GDM1 (cell line): ENCODE measurements at regions not wholly inside any gene's neighbourhood (a gene's known extent, or its start where the extent isn't known, plus 50 kb on each side); places are given as distances from the start of the nearest gene placed in this dataset.
"Not testable (repeated sequence)": the region's sequence is repeated elsewhere in the genome, so short reads cannot be mapped to it uniquely, and the experiment has no call there.

ENCODE experiments used
- DNase-seq: peaks from one replicate; lab custom pipeline; 2025; lab: John Stamatoyannopoulos, UW

DNA sequence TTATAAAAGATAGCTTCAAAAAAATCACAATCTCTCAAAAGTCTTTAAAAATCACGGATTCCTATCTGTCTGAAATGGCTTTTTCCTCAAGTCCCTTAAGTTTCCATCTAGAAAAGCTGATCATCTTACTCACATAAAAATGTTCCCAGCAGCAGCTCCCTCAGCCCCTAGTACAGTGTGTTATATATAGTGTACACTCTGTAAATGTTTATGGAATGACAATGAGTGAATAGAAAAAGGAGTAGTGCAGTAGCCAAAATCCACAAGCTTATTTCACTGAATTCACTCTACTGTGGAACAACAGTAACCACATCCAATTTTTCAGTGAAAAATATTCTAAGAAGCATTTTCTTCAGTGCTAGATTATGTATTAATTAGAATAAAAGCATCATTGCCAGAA is 609.4 kb downstream of the DTWD2 start:
- DNase-seq: no peak

DNA sequence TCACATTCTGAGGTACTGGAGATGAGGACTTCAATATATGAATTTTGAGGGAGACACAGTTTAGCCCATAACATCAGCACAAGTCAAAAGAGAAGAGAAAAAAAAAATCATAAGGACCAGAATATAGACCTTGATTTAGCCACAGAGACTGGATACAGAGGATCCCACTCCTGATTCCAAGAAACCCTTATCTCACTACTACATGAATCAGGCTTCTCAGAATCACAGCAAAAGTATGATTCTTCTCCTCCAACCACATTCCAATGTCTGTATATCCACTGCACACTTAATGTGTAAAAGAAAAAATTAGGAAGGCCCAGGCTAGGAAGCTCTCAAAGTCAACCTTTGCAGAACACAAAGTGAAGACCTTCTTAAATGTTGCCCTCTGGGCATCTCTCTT is 610.9 kb downstream of the DTWD2 start:
- DNase-seq: no peak

DNA sequence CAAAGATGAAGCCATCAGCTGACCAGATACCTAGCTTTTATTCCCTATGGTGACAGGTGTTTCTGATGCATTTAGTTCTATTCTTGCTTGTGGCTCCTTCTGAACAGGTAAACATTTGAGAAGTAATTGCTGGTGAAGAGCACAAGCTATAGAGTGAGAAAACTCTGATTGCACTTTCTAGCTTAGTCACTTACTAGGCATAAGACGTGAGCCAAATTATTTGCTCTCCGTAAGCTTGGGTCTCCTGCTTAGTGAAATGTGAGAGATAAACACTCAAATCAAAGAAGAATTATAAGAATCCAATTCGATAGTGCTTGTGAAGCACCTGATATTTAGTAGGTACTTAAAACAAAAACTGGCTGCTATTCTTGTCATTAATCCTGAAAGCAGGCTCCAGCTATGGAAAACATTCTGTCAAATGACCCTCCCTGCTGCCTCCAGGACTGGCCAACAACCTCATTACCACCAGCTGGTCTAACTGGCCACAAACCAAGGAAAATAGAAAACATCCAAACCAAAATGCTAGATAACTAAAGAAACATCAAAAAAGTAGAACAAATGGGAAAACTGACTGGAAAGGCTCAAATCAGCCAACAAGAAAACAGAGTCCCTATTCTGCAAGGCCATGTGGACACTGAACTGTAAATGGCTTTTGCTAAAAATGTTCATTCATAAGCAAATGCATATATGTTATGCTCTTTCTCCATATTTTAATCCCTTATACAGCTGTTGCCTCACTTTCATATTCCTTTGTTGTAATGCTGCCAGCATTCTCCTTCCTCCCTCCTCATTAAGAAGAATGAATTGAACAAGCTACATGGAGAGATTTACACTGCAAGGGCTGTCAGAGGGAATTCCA is 616.1 kb downstream of the DTWD2 start:
- no peak for DNase-seq

DNA sequence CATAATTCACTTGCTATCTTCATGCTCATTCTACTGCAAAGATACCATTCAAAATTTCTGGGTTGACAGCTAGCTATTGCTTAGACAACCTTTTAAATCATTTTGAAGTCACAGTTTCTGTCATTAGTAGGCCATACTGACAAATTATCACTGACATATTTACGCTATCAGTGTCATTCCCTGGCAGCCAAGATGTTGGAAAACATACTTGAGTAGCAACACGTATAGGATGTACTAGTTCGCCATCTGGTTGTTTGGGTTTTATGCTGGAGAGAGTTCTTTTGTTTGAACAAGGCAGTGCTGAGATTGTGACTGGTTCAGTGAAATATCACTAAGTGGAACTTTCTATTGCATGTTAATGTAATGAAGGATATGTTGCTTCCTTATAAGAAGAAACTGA is 621.9 kb downstream of the DTWD2 start:
- DNase-seq: no peak

DNA sequence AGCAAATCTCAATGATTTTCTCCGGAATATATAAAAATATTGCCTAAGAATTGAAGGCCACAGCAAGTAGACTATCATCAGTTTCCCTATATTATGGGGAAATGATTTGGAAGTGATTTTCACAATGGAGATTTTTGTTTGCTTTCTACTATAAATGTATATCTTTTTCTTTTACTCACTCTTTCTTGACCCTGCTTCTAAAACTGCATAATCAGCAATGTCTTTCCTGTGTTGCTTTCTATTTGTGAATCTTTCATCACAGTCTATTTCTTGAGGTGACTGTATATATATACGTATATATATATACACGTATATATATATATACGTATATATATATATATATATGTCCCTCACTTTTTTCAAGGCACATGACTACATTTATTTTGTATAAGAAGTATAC is 622.6 kb downstream of the DTWD2 start:
- DNase-seq: no peak

DNA sequence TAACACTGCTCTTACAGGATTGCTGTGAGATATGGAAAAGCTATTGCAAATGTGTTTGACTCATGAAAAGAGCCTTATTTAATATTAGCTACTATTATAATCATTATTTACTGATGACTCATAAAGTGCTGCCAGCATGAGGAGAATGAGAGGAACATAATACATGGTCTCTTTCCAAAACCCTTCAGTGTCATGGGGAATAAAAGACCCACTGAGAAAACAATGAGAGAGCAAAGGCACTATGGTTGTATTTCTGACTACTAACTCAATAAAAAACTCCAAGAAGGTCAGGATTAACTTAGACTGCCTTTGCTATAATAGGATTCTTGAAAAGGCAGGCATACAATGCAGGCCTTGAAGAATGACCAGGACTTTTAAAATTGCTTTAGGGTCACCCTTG is 633.5 kb downstream of the DTWD2 start:
- DNase-seq: no peak

DNA sequence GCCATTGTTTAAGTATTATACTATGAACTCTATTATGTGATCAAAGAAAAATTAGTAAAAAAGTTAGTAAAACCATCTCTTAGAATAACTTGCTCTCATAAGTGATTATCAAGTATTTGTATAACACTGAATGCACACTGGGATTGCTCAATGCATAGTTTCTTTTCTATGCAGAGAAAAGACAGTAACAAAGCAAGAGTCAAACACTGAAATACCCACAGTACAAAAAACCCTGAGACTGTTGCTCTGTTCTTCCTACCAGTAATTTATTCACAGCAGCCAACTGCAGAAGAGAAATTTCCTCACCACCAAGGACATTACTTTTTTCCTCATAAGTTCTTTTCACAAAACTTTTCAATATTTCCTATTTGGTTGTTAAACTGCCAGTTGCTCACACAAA is 634.4 kb downstream of the DTWD2 start:
- no peak for DNase-seq

DNA sequence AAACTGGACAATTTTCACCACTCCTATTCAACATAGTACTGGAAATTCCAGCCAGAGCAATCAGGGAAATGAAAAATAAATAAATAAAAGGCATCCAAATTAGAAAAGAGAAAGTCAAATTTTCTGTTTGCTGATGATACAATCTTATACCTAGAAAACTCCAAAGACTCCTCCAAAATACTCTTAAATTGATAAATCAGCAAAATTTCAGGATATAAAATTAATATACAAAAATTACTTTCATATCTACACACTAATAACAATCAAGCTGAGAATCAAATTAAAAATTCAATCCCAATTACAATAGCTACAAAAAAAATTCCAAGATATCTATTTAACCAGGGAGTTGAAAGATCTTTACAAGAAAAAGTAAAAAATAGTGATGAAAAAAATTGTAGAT is 651.9 kb downstream of the DTWD2 start:
- no peak for DNase-seq

DNA sequence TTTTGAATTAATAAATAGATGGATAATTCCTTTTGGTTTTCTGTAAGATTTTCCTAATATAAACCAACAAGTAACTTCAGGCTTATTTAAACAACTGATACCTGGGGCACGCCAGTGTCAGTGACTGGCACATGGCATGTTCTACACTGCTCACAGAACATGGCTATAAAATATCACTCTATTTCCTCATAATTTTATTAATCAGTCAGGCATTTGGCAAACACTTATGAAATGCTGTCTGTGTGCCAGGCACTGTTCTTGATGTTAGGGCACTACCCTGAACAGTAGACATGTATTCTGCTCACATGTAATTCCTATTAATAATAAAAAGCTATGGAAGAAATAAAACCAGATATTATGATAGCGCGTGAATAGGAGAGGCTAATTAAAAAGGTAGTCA is 661.0 kb downstream of the DTWD2 start:
- no peak for DNase-seq

DNA sequence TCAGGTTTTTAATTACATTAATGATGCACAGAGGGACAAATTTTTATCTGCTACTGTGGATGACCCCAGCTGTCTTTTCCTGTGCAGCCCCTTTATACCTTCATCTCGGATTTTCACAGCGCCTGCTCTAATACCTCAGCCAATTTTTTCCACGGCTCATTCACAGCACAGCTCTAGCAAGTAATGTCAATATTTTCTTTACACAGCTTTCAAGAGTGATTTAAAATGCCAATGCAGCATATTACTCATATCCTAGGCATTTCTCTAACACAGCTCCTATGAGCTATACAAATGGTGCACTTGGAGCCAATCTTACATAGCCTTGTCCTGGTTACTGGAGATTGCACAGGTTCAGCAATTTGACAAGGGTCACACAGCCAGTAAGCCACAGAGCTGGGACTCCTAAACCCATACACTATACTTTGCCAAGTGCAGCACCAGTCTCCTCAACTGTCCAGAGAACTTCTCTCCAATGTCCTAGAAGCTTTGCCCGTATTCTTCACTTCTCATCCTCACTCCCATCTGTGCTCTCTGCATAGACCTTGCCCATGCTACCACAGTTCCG is 661.8 kb downstream of the DTWD2 start:
- DNase-seq: no peak

DNA sequence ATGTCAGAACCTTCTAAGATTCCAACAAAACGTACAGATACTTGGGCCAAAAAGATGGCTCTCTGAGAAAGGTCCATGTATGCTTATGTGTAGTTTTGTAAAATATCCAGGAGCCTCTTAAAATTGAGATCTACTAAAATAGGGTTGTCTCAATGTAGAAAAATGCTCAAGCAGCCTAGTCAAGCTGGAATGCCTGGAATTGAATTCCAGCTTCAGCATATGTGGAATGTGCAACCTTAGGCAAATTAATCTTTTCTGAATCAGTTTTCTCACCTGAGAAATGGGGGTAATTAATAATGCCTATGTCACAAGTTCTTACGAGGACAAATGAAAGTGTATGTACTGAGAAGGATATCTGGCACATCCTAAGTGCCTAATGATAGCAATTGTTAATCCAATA is 662.4 kb downstream of the DTWD2 start:
- DNase-seq: no peak

DNA sequence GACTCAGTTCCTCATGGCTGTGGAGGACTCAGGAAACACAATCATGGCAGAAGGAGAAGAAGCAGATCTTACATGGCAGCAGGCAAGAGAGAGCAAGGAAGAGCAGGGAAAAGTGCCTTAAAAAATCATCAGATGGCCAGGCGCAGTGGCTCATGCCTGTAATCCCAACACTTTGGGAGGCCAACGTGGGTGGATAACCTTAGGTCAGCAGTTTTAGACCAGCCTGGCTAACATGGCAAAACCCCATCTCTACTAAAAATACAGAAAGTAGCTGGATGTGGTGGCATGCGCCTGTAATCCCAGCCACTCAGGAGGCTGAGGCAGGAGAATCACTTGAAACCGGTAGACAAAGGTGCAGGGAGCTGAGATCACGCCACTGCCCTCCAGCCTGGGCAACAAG is 664.6 kb downstream of the DTWD2 start:
- DNase-seq: not testable (repeated sequence)

DNA sequence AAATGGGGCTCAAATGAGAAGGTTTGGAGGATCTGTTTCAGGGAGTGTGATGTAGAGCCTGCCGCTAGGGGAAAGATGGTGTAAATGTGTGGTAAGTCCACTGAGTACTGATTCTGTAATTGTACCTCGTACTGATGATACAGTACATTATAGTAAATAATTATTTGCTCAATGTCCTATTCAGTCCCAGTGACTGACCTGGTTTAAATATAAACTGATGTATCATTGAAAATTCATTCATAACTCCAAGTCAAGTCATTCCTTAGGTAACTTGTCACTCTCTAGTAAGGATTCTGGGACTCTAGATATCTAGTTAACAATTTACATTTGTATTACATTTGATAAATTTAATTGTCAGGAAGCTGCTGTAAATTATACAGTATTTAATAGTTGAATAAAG is 667.3 kb downstream of the DTWD2 start:
- DNase-seq: no peak

DNA sequence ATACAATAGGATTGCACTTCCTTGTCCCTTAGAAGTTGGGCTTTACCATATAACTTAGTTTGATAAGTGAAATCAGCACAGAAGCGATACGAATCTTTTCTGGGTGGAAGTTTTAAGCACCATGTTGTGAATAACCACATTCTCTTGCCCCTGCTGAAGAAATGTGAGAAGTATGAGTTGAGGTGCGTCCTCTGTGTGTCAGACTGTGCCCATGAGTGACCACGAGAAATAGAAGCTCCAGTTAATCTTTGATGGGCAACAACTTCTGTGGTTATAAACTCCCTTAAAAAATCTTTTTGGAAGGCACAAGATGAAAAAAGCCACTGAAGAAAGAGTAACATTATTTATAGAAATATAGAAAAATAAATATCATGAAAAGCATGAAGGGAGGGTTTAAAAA is 668.2 kb downstream of the DTWD2 start:
- DNase-seq: no peak

DNA sequence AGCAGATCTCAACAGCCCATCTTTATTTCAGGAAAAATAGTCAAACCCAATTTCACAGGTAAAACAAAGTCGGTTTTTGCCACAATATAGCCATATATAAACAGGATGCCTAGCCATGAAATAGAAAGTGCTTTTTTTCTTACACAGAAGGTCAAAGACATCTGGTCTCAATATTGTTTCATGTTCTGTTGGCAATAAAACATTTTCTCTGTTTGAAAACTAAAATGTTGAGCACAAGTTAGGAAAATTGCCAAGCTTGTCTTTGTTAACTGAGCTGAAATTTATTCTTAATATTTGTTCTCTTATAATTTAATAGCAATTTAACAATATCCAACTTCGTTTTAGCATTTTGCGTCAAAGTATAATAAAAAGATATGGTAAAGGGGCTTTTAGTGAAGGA is 673.4 kb downstream of the DTWD2 start:
- DNase-seq: no peak

DNA sequence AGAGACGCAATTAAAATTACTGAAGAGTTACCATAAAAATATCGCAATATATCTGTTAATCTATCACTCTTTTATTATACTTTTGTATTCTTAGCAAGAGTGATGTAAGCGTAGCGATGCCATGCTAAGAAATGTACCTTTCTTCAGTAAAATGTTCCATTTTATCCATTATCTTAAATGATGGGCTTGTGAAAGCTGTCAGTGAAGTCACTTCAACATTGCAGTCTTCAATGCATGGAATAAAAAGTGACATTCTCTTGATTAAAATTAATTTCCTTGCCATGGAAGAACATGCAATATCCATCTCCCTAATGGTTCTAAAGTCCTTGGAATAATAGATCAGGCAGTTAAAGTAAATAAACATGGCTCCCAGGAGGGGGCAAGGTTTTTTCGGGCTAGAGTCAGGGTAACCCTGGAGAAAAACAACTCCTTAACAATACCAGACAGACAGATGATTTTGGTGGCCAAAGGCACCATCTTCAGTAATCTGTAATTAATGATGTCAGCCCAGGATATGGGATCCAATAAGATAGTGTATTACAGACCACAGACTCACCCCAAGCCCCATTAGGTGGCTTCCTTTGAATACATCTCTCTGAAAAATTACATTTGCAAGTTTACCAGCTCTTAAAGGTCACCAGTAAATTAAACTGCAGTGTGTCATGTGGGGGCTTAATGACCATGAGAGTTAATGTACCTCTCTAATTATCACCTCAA is 677.1 kb downstream of the DTWD2 start:
- DNase-seq: no peak

DNA sequence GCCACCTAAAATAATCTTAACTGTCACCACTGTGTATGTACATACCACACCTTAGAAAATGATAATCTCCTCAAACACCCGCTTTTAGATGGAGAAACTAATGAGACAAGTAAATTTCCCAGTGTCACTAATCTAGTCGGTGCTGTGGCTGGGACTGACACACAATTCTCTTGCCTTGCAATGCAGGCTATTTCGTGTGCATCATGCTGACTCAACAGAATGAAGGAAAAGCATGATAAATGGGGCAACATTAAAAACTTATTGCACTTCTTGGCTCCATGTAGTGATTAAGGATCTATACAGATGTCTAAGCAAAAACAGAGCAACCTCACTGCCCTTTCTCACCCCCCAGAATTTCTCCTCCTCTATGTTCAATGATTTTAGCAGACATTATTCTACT is 677.9 kb downstream of the DTWD2 start:
- DNase-seq: no peak

DNA sequence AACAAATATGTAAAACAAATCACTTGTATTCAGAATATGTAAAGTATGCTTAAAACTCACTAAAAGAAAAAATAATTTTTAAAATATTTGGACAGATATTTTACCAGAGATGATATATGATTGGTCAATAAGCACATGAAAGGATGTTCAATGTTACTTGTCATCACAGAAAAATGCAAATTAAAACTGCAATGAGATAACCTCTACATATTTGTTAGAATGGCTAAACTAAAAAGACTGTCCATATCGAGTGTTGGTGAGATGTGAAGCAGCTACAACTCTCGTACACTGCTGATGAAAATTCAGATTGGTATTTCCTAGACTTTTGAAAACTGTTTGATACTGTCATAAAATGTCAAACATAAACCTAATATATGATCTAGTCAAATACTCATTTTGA is 685.1 kb downstream of the DTWD2 start:
- no peak for DNase-seq

DNA sequence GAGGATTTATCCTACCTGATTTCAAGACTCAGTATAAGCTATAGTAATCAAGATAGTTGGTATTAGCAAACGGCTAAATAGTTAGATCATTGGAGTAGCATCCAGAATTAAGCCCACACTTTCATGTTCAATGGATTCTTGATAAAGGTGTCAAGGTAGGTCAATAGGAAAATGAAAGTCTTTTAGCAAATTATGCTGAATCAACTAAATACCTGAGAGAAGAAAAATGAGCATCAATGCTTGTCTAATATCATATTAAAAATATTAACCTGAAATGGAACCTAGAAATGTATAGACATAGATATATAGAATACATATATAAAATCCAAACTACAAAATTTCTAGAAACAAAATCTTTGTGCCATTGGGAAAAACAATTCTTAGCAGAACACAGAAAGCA is 685.6 kb downstream of the DTWD2 start:
- DNase-seq: no peak

DNA sequence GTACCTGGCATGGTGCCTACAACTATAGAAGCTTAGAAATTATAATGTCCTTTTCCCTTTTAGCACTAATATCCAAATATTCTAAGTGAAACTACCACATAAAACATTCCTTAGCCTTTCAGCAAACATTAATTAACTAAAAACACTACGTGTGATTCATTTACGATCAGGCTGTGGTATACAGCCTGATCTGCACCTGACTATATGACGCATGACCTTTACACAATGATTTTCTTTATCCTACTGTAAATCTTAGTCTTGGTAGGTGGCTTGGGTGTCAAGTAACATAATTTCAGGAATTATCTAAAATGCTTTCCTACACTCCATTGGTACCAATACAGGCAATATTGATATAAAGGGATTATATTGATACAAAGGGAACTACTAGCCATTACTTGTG is 686.7 kb downstream of the DTWD2 start:
- no peak for DNase-seq

DNA sequence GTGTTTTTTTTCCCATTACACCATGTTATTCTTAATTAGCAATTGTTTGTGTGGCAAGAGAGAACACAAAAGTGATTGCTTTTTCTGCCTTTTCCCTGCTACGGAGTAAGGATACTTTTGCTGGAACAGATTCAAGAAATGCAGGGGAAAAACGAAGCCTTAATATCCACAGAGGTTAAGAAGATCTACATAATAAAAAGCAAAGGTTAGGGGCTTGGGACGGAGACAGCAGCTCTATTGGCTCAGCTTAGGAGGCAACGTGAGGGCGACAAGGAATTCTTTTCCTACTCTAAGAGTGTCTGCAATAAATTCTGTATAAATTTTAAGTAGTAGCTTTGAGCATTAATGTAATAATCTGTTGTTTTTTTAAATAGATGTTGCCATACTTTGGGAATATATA is 693.3 kb downstream of the DTWD2 start:
- no peak for DNase-seq

DNA sequence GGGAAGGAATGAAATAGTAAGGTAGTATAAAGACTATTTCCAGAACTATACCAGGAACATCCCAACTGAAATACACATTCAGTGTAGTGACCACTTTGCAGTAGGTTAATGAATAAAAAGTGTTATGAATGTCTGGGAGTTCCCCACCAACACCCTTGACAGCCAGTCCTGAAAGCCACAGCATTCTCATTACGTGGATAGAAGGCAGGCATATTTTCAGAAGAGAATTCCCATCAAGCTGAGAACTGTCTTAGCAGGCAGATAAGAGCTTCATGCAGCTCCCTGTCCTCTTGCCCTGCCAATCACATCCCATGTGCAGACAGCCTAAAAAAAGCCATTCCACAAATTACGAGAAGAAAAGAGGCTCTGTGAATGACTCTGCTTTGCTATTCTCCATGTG is 695.0 kb downstream of the DTWD2 start:
- no peak for DNase-seq

DNA sequence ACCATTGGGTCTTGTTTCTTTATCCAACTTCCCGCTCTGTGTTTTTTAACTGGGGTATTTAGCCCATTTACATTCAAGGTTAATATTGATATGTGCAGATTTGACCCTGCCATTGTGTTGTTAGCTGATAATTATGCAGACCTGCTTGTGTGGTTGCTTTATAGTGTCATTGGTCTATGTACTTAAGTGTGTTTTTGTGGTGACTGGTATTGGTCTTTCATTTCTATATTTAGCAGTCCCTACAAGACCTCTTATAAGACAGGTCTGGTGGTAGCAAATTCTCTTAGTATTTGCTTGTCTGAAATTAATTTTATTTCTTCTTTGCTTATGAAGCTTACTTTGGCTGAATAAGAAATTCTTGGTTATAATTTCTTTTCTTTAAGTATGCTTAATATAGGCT is 698.1 kb downstream of the DTWD2 start:
- DNase-seq: no peak
